BLaER1 treated with 17β-estradiol and CSF1 and Interleukin-3, amounts not matched to agents 10 nM and 100 nM (cell line): ENCODE measurements at regions not wholly inside any gene's neighbourhood (a gene's known extent, or its start where the extent isn't known, plus 50 kb on each side); places are given as distances from the start of the nearest gene placed in this dataset.
"Not testable (repeated sequence)": the region's sequence is repeated elsewhere in the genome, so short reads cannot be mapped to it uniquely, and the experiment has no call there.

Experiments
- H3K27ac ChIP-seq, 11 experiments: shearing (Covaris generic); formaldehyde crosslinking; 2 replicates each; pipeline ENCODE4 v1.8.1; 2022
- H3K27me3 ChIP-seq, 11 experiments: shearing (Covaris generic); formaldehyde crosslinking; 2 replicates each; pipeline ENCODE4 v1.8.1; 2022
- H3K36me3 ChIP-seq, 11 experiments: shearing (Covaris generic); formaldehyde crosslinking; 2 replicates each; pipeline ENCODE4 v1.8.1; 2022
- H3K4me1 ChIP-seq, 10 experiments: shearing (Covaris generic); formaldehyde crosslinking; 2 replicates each; pipeline ENCODE4 v1.8.1; 2022
- H3K4me2 ChIP-seq, 11 experiments: shearing (Covaris generic); formaldehyde crosslinking; 2 replicates each; pipeline ENCODE4 v1.8.1; 2022
- H3K4me3 ChIP-seq, 10 experiments: shearing (Covaris generic); formaldehyde crosslinking; 2 replicates each; pipeline ENCODE4 v1.8.1; 2022
- H3K9ac ChIP-seq, 11 experiments: shearing (Covaris generic); formaldehyde crosslinking; 2 replicates each; pipeline ENCODE4 v1.8.1; 2022
- H3K9me3 ChIP-seq, 11 experiments: shearing (Covaris generic); formaldehyde crosslinking; replicated peaks in 1 of 11; 2 replicates each; pipeline ENCODE4 v1.8.1; 2022
- H4K20me1 ChIP-seq, 11 experiments: shearing (Covaris generic); formaldehyde crosslinking; 2 replicates each; pipeline ENCODE4 v1.8.1; 2022
- Cebpa-rat ChIP-seq, 11 experiments: shearing (Covaris generic); IDR thresholded peaks; 2 replicates each; pipeline ENCODE4 v1.8.1; 2022

DNA sequence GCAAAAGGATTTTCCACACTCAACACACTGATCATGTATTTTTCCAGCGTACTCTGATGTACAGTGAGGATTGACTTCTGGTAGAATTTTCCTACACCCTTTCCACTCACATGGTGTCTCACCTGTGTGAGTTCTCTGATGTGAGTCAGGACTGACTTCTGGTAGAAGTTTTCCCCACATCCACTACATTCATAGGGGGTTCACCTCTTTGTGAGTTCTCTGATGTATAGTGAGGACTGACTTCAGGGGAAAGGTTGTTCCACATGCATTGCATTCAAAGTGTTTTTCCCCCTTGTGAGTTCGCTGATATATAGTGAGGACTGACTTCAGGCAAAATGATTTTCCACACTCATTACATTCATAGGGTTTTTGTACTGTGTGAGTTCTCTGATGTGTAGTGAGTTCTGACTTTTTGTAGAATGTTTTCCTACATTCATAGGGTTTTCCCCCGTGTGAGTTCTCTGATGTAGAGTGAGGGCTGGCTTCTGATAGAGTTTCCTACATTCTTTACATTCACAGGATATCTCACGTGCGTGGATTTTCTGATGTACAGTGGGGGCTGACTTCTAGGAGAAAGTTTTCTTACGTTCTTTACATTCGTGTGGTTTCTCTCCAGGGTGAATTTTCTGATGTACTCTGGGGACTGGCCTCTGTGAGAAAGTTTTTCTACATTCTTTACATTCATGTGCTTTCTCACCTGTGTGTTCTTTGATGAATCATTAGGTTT lies 146.5 kb downstream of the GLRX3 start:
- Histone ChIP-seq H3K4me1 (no peaks in the 10 kb centered on the region), H3K4me3 (peak overlapping the region in 1 of 10 experiments; percentile 14; a peak in 1 of 20 replicates), H3K4me2 (no peak overlapping the region), H4K20me1 (no peaks in the 10 kb centered on the region), H3K36me3 (peaks cover 0 to 7% (median 0%) of the 10 kb centered on the region in 11 experiments; a peak in 3 of 22 replicates), H3K27me3 (no peaks in the 10 kb centered on the region; a peak in 1 of 22 replicates), H3K27ac (no peak overlapping the region), H3K9me3 (peaks cover 99 to 100% (median 100%) of the 10 kb centered on the region in 11 experiments), H3K9ac (no peak overlapping the region)
- no peak for TF ChIP-seq Cebpa-rat (IDR thresholded peaks at IDR 0.05)

DNA sequence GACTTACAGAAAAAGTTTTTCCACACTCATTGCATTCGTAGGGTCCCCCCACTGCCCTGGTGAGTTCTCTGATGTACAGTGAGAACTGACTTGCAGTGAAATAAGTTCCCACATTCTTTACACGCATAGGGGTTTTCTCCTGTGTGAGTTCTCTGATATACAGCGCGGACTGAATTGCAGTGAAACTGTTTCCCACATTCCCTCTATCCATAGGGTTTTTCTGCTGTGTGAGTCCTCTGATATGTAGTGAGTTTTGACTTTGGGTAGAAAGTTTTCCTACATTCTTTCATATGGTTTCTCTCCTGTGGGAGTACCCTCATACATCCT lies 147.0 kb downstream of the GLRX3 start:
- H3K27ac ChIP-seq = no peak overlapping the region
- no peak overlapping the region for H3K4me3 ChIP-seq
- H3K9me3 ChIP-seq = peaks cover 99 to 100% (median 100%) of the 10 kb centered on the region in 11 experiments
- H4K20me1 ChIP-seq = no peaks in the 10 kb centered on the region
- H3K36me3 ChIP-seq = peaks cover 0 to 7% (median 0%) of the 10 kb centered on the region in 11 experiments; a peak in 3 of 22 replicates
- no peak overlapping the region for H3K4me2 ChIP-seq
- H3K9ac ChIP-seq = no peak overlapping the region
- no peaks in the 10 kb centered on the region for H3K4me1 ChIP-seq
- H3K27me3 ChIP-seq = no peaks in the 10 kb centered on the region; a peak in 1 of 22 replicates
- TF ChIP-seq Cebpa-rat (IDR thresholded peaks at IDR 0.05) = no peak

DNA sequence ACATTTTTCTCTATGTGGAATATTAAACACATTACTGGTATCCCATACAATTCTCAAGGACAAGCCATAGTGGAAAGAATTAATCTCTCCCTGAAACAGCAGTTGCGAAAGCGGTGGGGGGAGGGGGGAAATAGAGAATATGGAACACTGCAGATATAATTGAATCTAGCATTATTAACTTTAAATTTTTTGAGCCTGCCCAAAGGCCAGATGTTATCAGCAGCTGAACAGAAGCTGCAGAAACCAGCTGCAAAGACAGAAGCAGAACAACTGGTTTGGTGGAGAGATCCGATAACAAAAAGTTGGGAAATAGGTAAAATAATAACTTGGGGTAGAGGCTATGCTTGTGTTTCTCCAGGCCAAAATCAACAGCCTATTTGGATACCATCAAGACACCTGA lies 159.6 kb downstream of the GLRX3 start:
- not testable (repeated sequence) for H3K27ac ChIP-seq, H4K20me1 ChIP-seq, H3K4me1 ChIP-seq, H3K4me3 ChIP-seq, H3K9ac ChIP-seq, H3K27me3 ChIP-seq, H3K4me2 ChIP-seq
- H3K9me3 ChIP-seq = peaks cover 88 to 100% (median 95%) of the 10 kb centered on the region in 11 experiments
- H3K36me3 ChIP-seq = peaks cover 0 to 12% (median 4%) of the 10 kb centered on the region in 11 experiments; a peak in 3 of 22 replicates

DNA sequence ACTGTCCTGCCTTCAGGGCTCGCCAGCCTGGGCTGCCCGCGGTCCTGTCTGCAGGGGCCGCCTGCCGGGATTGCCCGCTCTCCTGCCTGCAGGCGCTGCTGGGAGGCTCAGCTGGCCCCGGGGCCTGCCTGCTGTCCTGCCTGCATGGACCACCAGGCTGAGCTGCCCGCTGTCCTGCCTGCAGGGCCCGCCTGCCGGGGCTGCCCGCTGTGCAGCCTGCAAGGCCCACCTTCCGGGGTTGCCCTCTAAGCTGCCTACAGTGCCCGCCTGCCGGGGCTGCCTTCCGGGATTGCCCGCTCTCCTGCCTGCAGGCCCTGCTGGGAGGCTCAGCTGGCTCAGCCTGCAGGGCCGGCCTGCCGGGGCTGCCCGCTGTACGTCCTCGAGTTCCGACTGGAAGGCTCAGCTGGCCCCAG lies 164.4 kb downstream of the GLRX3 start:
- Histone ChIP-seq H3K4me2 (peak overlapping the region; percentile 68 to 84 (median 77)), H3K27me3 (no peaks in the 10 kb centered on the region), H3K9ac (peak overlapping the region; percentile 79 to 91 (median 86)), H4K20me1 (no peaks in the 10 kb centered on the region), H3K27ac (peak overlapping the region; percentile 72 to 89 (median 87); a peak in 21 of 22 replicates), H3K4me1 (peaks cover 0 to 15% (median 4%) of the 10 kb centered on the region in 10 experiments; a peak in 6 of 20 replicates), H3K4me3 (peak overlapping the region; percentile 59 to 74 (median 68)), H3K9me3 (peaks cover 70 to 100% (median 78%) of the 10 kb centered on the region in 11 experiments), H3K36me3 (peaks cover 0 to 12% (median 4%) of the 10 kb centered on the region in 11 experiments; a peak in 3 of 22 replicates)
- TF ChIP-seq Cebpa-rat (IDR thresholded peaks at IDR 0.05) = no peak

DNA sequence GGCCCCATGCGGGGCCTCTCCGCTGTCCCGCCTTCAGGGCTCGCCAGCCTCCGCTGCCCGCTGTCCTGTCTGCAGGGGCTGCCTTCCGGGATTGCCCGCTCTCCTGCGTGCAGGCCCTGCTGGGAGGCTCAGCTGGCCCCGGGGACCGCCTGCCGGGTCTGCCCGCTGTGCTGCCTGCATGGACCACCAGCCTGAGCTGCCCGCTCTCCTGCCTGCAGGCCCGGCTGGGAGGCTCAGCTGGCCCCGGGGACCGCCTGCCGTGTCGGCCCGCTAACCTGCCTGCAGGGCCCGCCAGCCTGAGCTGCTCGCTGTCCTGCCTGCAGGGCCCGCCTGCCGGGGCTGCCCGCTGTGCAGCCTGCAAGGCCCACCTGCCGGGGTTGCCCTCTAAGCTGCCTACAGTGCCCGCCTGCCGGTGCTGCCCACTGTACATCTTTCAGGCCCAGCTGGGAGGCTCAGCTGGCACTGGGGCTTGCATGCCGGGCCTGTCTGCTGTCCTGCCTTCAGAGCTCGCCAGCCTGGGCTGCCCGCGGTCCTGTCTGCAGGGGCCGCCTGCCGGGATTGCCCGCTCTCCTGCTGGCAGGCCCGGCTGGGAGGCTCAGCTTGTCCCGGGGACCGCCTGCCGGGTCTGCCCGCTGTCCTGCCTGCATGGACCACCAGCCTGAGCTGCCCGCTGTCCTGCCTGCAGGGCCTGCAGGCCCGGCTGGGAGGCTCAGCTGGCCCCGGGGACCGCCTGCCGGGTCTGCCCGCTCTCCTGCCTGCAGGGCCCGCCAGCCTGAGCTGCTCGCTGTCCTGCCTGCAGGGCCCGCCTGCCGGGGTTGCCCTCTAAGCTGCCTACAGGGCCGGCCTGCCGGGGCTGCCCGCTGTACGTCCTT lies 165.1 kb downstream of the GLRX3 start:
- Histone ChIP-seq H3K4me3 (peak overlapping the region; percentile 59 to 74 (median 68)), H3K36me3 (peaks cover 0 to 12% (median 4%) of the 10 kb centered on the region in 11 experiments; a peak in 4 of 22 replicates), H3K9ac (peak overlapping the region; percentile 79 to 91 (median 86)), H3K9me3 (peaks cover 65 to 100% (median 76%) of the 10 kb centered on the region in 11 experiments), H3K27ac (peak overlapping the region; percentile 72 to 89 (median 87); a peak in 21 of 22 replicates), H4K20me1 (no peaks in the 10 kb centered on the region), H3K4me1 (peaks cover 0 to 15% (median 4%) of the 10 kb centered on the region in 10 experiments; a peak in 6 of 20 replicates), H3K4me2 (peak overlapping the region; percentile 68 to 84 (median 77)), H3K27me3 (no peaks in the 10 kb centered on the region)
- no peak for TF ChIP-seq Cebpa-rat (IDR thresholded peaks at IDR 0.05)

DNA sequence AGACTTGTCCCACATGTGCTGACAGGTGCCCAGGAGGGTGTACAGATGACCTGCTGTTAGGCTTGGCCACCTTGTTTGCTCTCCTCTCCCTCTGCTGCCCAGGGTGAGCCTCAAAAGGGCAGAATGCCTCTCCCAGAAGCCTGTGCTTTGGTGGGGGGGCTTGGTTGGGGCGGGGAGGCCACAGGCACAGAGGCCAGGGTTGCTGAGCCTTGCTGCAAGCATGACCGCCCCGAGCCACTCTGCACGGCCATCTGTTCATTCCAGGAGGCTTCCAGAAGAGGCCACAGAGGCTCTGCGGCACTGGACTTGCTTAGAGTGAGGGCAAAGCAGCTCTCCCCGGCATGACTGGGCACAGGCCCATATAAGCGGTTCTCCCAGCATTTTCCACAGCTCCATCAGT lies 190.8 kb downstream of the GLRX3 start:
- no peak for TF ChIP-seq Cebpa-rat (IDR thresholded peaks at IDR 0.05)
- H3K9me3 ChIP-seq = peaks cover 0 to 54% (median 30%) of the 10 kb centered on the region in 11 experiments; a peak in 18 of 22 replicates
- H3K27ac ChIP-seq = no peak overlapping the region
- no peak overlapping the region for H3K4me2 ChIP-seq
- no peak overlapping the region for H3K4me3 ChIP-seq
- no peak overlapping the region for H3K9ac ChIP-seq
- H3K36me3 ChIP-seq = no peaks in the 10 kb centered on the region
- no peaks in the 10 kb centered on the region for H3K27me3 ChIP-seq
- H3K4me1 ChIP-seq = no peaks in the 10 kb centered on the region
- H4K20me1 ChIP-seq = no peaks in the 10 kb centered on the region

DNA sequence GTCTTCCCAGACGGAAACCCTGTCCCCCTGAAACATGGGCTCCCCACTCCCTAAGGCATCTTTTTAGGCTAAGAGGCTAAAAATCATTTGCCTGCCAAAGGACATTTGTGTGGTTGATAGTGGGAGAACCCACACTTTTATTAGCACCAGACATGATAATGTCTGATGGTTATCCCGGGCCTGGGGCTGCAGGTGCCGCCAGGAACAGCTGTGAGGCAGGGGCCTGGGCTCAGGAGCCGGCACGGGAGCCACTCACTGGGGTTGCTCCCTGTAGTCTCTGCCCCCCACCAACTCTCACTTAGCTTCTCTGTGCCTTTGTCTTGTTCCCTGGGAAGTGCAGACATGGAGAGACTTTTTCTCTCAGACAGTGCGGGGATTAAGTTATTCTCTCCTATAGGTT lies 193.6 kb downstream of the GLRX3 start:
- Histone ChIP-seq H3K27me3 (no peaks in the 10 kb centered on the region), H3K27ac (no peak overlapping the region), H4K20me1 (no peaks in the 10 kb centered on the region), H3K9me3 (peaks cover 0 to 35% (median 25%) of the 10 kb centered on the region in 11 experiments; a peak in 18 of 22 replicates), H3K4me2 (no peak overlapping the region), H3K36me3 (no peaks in the 10 kb centered on the region), H3K9ac (no peak overlapping the region), H3K4me1 (no peaks in the 10 kb centered on the region), H3K4me3 (no peak overlapping the region)
- no peak for TF ChIP-seq Cebpa-rat (IDR thresholded peaks at IDR 0.05)

DNA sequence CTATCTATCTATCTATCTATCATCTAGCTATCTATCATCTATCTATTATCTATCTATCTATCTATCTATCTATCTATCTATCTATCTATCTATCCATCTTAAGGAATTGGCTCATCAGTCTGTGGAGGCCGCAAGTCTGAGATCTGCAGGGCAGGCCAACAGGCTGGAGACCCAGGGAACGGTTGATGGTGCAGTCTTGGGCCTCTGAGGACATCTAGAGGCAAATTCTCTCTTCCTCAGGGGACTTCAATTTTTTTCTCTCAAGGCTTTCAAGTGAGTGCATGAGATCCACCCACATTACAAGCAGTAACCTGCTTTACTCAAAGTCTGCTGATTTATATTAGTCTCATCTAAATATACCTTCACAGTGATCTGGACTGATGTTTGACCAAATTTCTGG lies 197.0 kb downstream of the GLRX3 start:
- Histone ChIP-seq H3K9ac (no peak overlapping the region), H3K4me2 (no peak overlapping the region), H3K4me3 (no peak overlapping the region), H3K9me3 (peaks cover 0 to 2% (median 0%) of the 10 kb centered on the region in 11 experiments; a peak in 2 of 22 replicates), H3K27me3 (no peaks in the 10 kb centered on the region), H4K20me1 (no peaks in the 10 kb centered on the region), H3K36me3 (no peaks in the 10 kb centered on the region), H3K4me1 (peaks cover 0 to 5% (median 0%) of the 10 kb centered on the region in 10 experiments; a peak in 1 of 20 replicates), H3K27ac (no peak overlapping the region)
- no peak for TF ChIP-seq Cebpa-rat (IDR thresholded peaks at IDR 0.05)

DNA sequence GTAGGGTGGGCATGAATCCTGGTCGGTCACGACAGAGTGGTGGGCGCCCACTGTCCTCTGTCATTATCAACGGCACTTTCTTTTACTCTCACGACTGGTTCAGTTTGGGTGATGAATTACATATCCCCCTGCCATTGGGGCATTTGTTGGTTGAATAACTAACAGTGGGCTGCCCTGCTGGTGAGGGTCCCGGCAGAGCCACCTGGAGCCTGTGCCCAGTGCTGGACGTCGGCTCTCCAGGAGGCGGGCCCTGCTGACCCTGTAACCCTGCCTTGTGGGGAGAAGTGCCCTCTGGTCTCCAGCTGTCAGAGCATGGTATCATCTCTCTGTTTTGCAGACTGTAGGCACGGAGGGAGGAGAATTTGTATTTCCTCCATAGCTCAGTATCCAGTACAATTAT lies 199.1 kb downstream of the GLRX3 start:
- no peak for TF ChIP-seq Cebpa-rat (IDR thresholded peaks at IDR 0.05)
- no peaks in the 10 kb centered on the region; a peak in 1 of 22 replicates for H4K20me1 ChIP-seq
- no peaks in the 10 kb centered on the region for H3K27me3 ChIP-seq
- H3K9ac ChIP-seq = no peak overlapping the region
- no peak overlapping the region for H3K4me2 ChIP-seq
- peaks cover 0 to 5% (median 0%) of the 10 kb centered on the region in 10 experiments; a peak in 1 of 20 replicates for H3K4me1 ChIP-seq
- no peak overlapping the region for H3K4me3 ChIP-seq
- H3K9me3 ChIP-seq = no peaks in the 10 kb centered on the region
- H3K27ac ChIP-seq = no peak overlapping the region
- H3K36me3 ChIP-seq = no peaks in the 10 kb centered on the region
